Body of pancreas (tissue), 4 donors: ENCODE measurements at regions not wholly inside any gene's neighbourhood (a gene's known extent, or its start where the extent isn't known, plus 50 kb on each side); places are given as distances from the start of the nearest gene placed in this dataset.

Experiments
- POLR2A ChIP-seq, 3 donors: fragments of 450-650 bp; IDR thresholded peaks; one replicate each; pipeline ENCODE4 v1.6.1; 2016; ENCODE audit warnings: antibody characterized with exemption in 3 of 3, mild to moderate bottlenecking in 2 of 3
- TF ChIP-seq, protein P1 (sequence below), 7 experiments: fragments of 450-650 bp in 4 of 7; fragments of 200-600 bp in 3 of 7; sonication (generic) in 3 of 7; IDR thresholded peaks; one replicate each; pipeline ENCODE4 v1.5.1; 2016 to 2019; ENCODE audit warnings: antibody characterized with exemption in 7 of 7

DNA sequence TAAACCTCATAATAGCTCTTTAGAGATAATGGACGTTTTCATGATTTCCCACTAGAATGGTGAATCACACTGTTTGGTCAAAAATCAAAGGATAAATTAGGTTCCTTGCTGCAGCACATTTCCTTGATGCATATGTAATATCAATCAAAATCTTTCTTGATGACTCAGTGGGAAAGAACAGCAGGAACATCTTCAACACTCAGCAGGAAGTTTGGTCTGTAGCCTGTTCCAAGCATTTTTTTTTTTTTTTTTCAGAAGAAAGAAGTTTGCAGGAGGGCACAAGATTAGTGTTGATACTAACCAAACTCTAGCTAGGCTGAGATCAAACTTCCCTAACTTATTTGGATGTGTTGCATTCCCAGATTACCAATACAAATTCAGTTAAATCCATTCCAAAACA lies 1529.8 kb downstream of the FAM181B start:
- TF ChIP-seq, protein P1, sequence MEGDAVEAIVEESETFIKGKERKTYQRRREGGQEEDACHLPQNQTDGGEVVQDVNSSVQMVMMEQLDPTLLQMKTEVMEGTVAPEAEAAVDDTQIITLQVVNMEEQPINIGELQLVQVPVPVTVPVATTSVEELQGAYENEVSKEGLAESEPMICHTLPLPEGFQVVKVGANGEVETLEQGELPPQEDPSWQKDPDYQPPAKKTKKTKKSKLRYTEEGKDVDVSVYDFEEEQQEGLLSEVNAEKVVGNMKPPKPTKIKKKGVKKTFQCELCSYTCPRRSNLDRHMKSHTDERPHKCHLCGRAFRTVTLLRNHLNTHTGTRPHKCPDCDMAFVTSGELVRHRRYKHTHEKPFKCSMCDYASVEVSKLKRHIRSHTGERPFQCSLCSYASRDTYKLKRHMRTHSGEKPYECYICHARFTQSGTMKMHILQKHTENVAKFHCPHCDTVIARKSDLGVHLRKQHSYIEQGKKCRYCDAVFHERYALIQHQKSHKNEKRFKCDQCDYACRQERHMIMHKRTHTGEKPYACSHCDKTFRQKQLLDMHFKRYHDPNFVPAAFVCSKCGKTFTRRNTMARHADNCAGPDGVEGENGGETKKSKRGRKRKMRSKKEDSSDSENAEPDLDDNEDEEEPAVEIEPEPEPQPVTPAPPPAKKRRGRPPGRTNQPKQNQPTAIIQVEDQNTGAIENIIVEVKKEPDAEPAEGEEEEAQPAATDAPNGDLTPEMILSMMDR (IDR thresholded peaks at IDR 0.05), result no peak
- TF ChIP-seq POLR2A (IDR thresholded peaks at IDR 0.05), result no peak
